Activated naive CD8-positive, alpha-beta T cell treated with anti-CD3 and anti-CD28 coated beads, Interleukin-2, amount 50 U/mL, for 24 hours (primary cell): ENCODE measurements at regions not wholly inside any gene's neighbourhood (a gene's known extent, or its start where the extent isn't known, plus 50 kb on each side); places are given as distances from the start of the nearest gene placed in this dataset.

Source experiments
- ATAC-seq: fragments of 150-1000 bp; cut with Tn5 transposase; one replicate; pipeline ENCODE4 v1.10.0; 2021
- DNase-seq: peaks from one replicate; pipeline ENCODE4 v3.0.0; 2021
- H3K27ac Mint-ChIP-seq: one replicate; pipeline ENCODE4 v1.8.0; 2021; ENCODE audit warnings: mild to moderate bottlenecking, mixed read lengths
- H3K27me3 Mint-ChIP-seq: one replicate; pipeline ENCODE4 v1.8.0; 2021; ENCODE audit warnings: mixed read lengths
- H3K36me3 Mint-ChIP-seq: one replicate; pipeline ENCODE4 v1.8.0; 2021; ENCODE audit warnings: low read depth, mixed read lengths
- H3K4me1 Mint-ChIP-seq: one replicate; pipeline ENCODE4 v1.8.0; 2021; ENCODE audit warnings: mixed read lengths
- H3K4me3 Mint-ChIP-seq: one replicate; pipeline ENCODE4 v1.8.0; 2021; ENCODE audit warnings: mild to moderate bottlenecking, moderate library complexity, mixed read lengths
- H3K9me3 Mint-ChIP-seq: one replicate; pipeline ENCODE4 v1.8.0; 2021; ENCODE audit warnings: mixed read lengths

- H3K27me3 Mint-ChIP-seq, result no peaks in the 10 kb centered on the region
- H3K9me3 Mint-ChIP-seq, result peaks cover 12% of the 10 kb centered on the region
- DNase-seq (no peak), ATAC-seq (no peak)
- no peaks in the 10 kb centered on the region for H3K36me3 Mint-ChIP-seq
- no peak overlapping the region for H3K27ac Mint-ChIP-seq
- H3K4me3 Mint-ChIP-seq, result no peak overlapping the region
- H3K4me1 Mint-ChIP-seq, result no peaks in the 10 kb centered on the region
Observed at GRCh38 chr14:44586910-44587309, 79.8 kb upstream of the FSCB start.

- ATAC-seq, result no peak
- no peak overlapping the region for H3K4me3 Mint-ChIP-seq
- H3K27ac Mint-ChIP-seq, result no peak overlapping the region
- no peak for DNase-seq
- no peaks in the 10 kb centered on the region for H3K4me1 Mint-ChIP-seq
- H3K36me3 Mint-ChIP-seq, result no peaks in the 10 kb centered on the region
- H3K27me3 Mint-ChIP-seq, result no peaks in the 10 kb centered on the region
- H3K9me3 Mint-ChIP-seq, result peaks cover 4% of the 10 kb centered on the region
Observed at GRCh38 chr14:44576356-44576755, 69.3 kb upstream of the FSCB start.

GRCh38 chr14:44567997-44568396, 60.9 kb upstream of the FSCB start:
- no peaks in the 10 kb centered on the region for H3K36me3 Mint-ChIP-seq
- ATAC-seq (no peak), DNase-seq (no peak)
- H3K27ac Mint-ChIP-seq, result no peak overlapping the region
- H3K4me1 Mint-ChIP-seq, result no peaks in the 10 kb centered on the region
- H3K4me3 Mint-ChIP-seq, result no peak overlapping the region
- H3K9me3 Mint-ChIP-seq, result peaks cover 12% of the 10 kb centered on the region
- no peaks in the 10 kb centered on the region for H3K27me3 Mint-ChIP-seq

- Mint-ChIP-seq H3K4me3 (no peak overlapping the region), H3K27ac (no peak overlapping the region), H3K4me1 (no peaks in the 10 kb centered on the region), H3K9me3 (peaks cover 12% of the 10 kb centered on the region), H3K36me3 (no peaks in the 10 kb centered on the region), H3K27me3 (no peaks in the 10 kb centered on the region)
- ATAC-seq (no peak), DNase-seq (no peak)
Observed at GRCh38 chr14:44565968-44566367, 58.9 kb upstream of the FSCB start.

GRCh38 chr14:44564908-44565307, 57.8 kb upstream of the FSCB start:
- no peak overlapping the region for H3K27ac Mint-ChIP-seq
- no peaks in the 10 kb centered on the region for H3K27me3 Mint-ChIP-seq
- H3K36me3 Mint-ChIP-seq, result no peaks in the 10 kb centered on the region
- H3K9me3 Mint-ChIP-seq, result peaks cover 9% of the 10 kb centered on the region
- H3K4me1 Mint-ChIP-seq, result no peaks in the 10 kb centered on the region
- ATAC-seq, result no peak
- DNase-seq, result no peak
- no peak overlapping the region for H3K4me3 Mint-ChIP-seq
